ENCODE measurements at regions not wholly inside any gene's neighbourhood (a gene's known extent, or its start where the extent isn't known, plus 50 kb on each side); places are given as distances from the start of the nearest gene placed in this dataset.
A peak's percentile ranks its signal among the peaks of the same experiment; 100 is the strongest.

GRCh38 chrX:125205133-125205917 is 114.3 kb upstream of the TEX13C start:
- no peak for TF ChIP-seq CTCF (conservative IDR thresholded peaks at IDR 0.05 in 1 of 2, IDR thresholded peaks at IDR 0.05 in 1 of 2; ENCODE audit: low read depth in 1 of 2, low read length in 2 of 2)
- peak; percentile 31 for TF ChIP-seq EZH2 (IDR thresholded peaks at IDR 0.05; ENCODE audit: low read length, missing control alignments)

Data from fibroblast of lung (primary cell).